ENCODE measurements at regions not wholly inside any gene's neighbourhood (a gene's known extent, or its start where the extent isn't known, plus 50 kb on each side); places are given as distances from the start of the nearest gene placed in this dataset.

- H3K4me3 ChIP-seq: no peak overlapping the region
- intact Hi-C loops (cut with DNase I; ENCODE audit: low total_unique reads): no loop called here
- H3K4me1 ChIP-seq: no peaks in the 10 kb centered on the region
- DNase-seq: no peak
- H3K27ac ChIP-seq: no peak overlapping the region
- no peaks in the 10 kb centered on the region for H3K9me3 ChIP-seq
- TF ChIP-seq POLR2A (IDR thresholded peaks at IDR 0.05): no peak
- TF ChIP-seq, protein P1, sequence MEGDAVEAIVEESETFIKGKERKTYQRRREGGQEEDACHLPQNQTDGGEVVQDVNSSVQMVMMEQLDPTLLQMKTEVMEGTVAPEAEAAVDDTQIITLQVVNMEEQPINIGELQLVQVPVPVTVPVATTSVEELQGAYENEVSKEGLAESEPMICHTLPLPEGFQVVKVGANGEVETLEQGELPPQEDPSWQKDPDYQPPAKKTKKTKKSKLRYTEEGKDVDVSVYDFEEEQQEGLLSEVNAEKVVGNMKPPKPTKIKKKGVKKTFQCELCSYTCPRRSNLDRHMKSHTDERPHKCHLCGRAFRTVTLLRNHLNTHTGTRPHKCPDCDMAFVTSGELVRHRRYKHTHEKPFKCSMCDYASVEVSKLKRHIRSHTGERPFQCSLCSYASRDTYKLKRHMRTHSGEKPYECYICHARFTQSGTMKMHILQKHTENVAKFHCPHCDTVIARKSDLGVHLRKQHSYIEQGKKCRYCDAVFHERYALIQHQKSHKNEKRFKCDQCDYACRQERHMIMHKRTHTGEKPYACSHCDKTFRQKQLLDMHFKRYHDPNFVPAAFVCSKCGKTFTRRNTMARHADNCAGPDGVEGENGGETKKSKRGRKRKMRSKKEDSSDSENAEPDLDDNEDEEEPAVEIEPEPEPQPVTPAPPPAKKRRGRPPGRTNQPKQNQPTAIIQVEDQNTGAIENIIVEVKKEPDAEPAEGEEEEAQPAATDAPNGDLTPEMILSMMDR (IDR thresholded peaks at IDR 0.05): no peak
- no peaks in the 10 kb centered on the region for H3K36me3 ChIP-seq
- no peaks in the 10 kb centered on the region for H3K27me3 ChIP-seq
Observed at GRCh38 chr11:134691295-134691873, 279.3 kb upstream of the B3GAT1 start.

DNA sequence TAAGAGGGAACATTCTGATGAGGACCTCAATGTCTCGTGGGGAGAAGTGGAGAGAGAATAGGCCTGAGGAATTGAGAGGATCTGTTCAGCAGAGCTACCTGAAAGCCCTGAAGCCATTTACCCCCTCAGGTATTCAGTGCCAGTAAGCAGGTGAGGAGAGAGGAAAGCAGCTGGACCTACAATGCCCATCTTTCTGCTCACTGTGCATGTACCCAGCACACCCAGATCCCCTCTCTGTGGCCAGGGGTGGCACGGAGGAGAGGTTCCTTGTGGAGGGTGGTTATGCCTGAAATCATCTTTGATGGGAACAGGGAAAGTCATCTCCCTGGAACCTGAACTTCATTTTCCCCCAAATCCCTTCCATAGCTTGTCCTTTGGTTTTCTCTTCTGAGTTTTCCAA lies 277.8 kb upstream of the B3GAT1 start:
- TF ChIP-seq, protein P1 (IDR thresholded peaks at IDR 0.05): no peak
- TF ChIP-seq POLR2A (IDR thresholded peaks at IDR 0.05): no peak
- Histone ChIP-seq H3K27ac (no peak overlapping the region), H3K9me3 (no peaks in the 10 kb centered on the region), H3K4me1 (no peaks in the 10 kb centered on the region), H3K36me3 (no peaks in the 10 kb centered on the region), H3K4me3 (no peak overlapping the region), H3K27me3 (no peaks in the 10 kb centered on the region)
- no peak for DNase-seq
- intact Hi-C loops (cut with DNase I; ENCODE audit: low total_unique reads): no loop called here

- no peaks in the 10 kb centered on the region for H3K27me3 ChIP-seq
- no peaks in the 10 kb centered on the region for H3K36me3 ChIP-seq
- H3K27ac ChIP-seq: no peak overlapping the region
- no peaks in the 10 kb centered on the region for H3K9me3 ChIP-seq
- TF ChIP-seq, protein P1 (IDR thresholded peaks at IDR 0.05): no peak
- no peak for TF ChIP-seq POLR2A (IDR thresholded peaks at IDR 0.05)
- no peak overlapping the region for H3K4me3 ChIP-seq
- no peaks in the 10 kb centered on the region for H3K4me1 ChIP-seq
- DNase-seq: no peak
- intact Hi-C loops (cut with DNase I; ENCODE audit: low total_unique reads): no loop called here
Observed at GRCh38 chr11:134687548-134687947, 275.5 kb upstream of the B3GAT1 start.

GRCh38 chr11:134686460-134687061 lies 274.5 kb upstream of the B3GAT1 start:
- DNase-seq: no peak
- no peak for TF ChIP-seq POLR2A (IDR thresholded peaks at IDR 0.05)
- TF ChIP-seq, protein P1 (IDR thresholded peaks at IDR 0.05): no peak
- H3K27ac ChIP-seq: no peak overlapping the region
- intact Hi-C loops (cut with DNase I; ENCODE audit: low total_unique reads): no loop called here
- H3K4me1 ChIP-seq: no peaks in the 10 kb centered on the region
- no peak overlapping the region for H3K4me3 ChIP-seq
- no peaks in the 10 kb centered on the region for H3K27me3 ChIP-seq
- H3K36me3 ChIP-seq: no peaks in the 10 kb centered on the region
- no peaks in the 10 kb centered on the region for H3K9me3 ChIP-seq

DNA sequence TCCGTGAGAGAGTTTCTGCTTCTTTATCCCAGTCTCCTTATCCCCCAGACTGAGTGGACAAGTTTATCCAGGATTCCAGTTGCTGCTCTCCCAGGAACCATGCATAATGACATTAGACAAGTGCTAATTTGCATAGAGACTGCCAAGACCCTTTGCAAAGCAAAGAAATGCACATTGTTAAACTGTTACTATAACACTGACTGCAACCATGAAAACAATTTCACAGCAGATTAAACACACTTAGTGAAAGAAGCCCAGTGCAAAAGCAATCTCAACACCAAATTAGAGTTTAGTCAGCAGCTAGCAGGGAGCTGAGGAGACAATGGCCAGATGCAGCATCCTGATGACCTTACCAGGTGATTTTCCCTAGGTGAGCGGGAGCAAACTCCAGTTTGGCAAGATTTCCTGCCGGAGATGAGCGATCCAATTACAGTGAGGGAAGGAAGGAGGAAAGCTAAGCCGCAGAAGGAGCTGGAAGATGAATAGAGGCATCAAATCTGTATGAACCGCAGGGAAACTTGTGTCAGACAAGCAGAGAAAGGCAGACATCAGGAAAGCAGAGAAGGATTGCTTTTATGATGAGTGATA lies 273.8 kb upstream of the B3GAT1 start:
- TF ChIP-seq, protein P1 (IDR thresholded peaks at IDR 0.05): no peak
- no peak for TF ChIP-seq POLR2A (IDR thresholded peaks at IDR 0.05)
- Histone ChIP-seq H3K27me3 (no peaks in the 10 kb centered on the region), H3K9me3 (no peaks in the 10 kb centered on the region), H3K4me1 (no peaks in the 10 kb centered on the region), H3K27ac (no peak overlapping the region), H3K4me3 (no peak overlapping the region), H3K36me3 (no peaks in the 10 kb centered on the region)
- intact Hi-C loops (cut with DNase I; ENCODE audit: low total_unique reads): no loop called here
- no peak for DNase-seq

All from uterus (tissue), 3 donors.